AG10803 (cell line): ENCODE measurements at regions not wholly inside any gene's neighbourhood (a gene's known extent, or its start where the extent isn't known, plus 50 kb on each side); places are given as distances from the start of the nearest gene placed in this dataset.

Source experiments
- DNase-seq: peaks from one replicate; pipeline ENCODE4 v3.0.0; 2010; ENCODE audit warnings: low read depth
- H3K4me3 ChIP-seq: 2 replicates; pipeline ENCODE4 v1.5.1; 2011; ENCODE audit warnings: mild to moderate bottlenecking, low read length, control low read depth
- TF ChIP-seq, protein P1 (sequence below): conservative IDR thresholded peaks from 2 replicates; pipeline ENCODE4 v1.5.1; 2011; ENCODE audit warnings: mild to moderate bottlenecking, low read length, control low read depth, inconsistent platforms

DNA sequence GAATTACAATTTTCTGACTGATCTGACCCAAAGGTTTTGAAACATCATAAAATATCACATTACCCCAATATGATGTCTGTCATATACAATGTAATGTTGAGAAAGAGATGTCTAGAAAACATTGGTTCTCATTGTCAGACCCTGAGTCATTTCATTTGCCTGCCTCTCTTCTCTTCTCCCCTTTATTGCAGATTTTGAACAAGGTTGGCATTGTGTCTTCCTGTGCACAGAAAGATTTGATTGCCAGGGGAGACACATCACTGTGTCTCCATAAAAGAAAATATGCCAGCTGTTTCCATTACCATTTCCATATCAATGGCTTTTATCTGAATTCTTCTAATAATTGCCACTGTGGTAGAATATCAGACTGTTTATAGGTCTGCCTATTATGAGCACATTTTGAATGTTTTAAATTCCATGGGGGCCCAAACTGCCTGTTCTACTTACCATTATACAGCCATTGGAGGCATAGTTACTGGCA is 65.6 kb downstream of the IFI44 start:
- TF ChIP-seq, protein P1, sequence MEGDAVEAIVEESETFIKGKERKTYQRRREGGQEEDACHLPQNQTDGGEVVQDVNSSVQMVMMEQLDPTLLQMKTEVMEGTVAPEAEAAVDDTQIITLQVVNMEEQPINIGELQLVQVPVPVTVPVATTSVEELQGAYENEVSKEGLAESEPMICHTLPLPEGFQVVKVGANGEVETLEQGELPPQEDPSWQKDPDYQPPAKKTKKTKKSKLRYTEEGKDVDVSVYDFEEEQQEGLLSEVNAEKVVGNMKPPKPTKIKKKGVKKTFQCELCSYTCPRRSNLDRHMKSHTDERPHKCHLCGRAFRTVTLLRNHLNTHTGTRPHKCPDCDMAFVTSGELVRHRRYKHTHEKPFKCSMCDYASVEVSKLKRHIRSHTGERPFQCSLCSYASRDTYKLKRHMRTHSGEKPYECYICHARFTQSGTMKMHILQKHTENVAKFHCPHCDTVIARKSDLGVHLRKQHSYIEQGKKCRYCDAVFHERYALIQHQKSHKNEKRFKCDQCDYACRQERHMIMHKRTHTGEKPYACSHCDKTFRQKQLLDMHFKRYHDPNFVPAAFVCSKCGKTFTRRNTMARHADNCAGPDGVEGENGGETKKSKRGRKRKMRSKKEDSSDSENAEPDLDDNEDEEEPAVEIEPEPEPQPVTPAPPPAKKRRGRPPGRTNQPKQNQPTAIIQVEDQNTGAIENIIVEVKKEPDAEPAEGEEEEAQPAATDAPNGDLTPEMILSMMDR = no peak
- DNase-seq = peak; percentile 74
- H3K4me3 ChIP-seq = no peak overlapping the region

DNA sequence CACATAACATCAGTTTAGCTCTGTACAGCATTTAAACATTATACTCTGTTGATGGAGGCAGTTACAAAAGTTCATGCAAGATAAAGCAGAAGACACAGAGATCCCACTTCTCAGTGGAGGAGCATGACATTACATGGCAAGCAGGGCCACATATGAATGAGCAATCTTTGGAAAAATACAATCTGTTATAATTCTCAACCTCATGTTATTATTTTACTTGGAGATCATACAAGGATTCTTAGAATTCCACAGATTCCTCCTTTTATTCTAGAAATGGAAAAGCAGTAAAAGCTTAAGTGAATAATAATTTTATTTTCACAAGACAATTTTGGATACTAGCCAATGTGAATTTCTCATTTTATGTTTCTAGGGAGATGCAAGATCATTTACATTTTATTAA is 66.6 kb downstream of the IFI44 start:
- peak; percentile 81 for DNase-seq
- H3K4me3 ChIP-seq = no peak overlapping the region
- TF ChIP-seq, protein P1 = no peak

DNA sequence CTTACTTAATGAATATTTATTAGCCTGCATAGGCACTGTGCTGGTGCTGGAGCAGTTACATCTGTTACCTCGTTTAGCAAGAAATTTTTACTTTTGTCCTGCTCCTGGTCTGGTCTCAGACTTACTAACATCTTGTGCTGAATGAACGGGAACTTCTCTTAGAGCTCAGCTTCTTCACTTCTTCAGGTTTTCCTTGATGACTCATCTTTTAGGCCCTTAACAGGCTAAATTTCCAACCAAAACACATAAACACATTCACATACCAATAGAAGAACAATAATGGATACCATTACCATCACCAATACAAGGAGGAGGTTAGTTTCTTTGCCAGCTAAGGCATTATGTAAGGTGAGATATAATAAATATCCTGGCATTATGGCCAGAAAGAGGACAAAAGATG is 68.9 kb downstream of the IFI44 start:
- TF ChIP-seq, protein P1 = no peak
- peak; percentile 42 for DNase-seq

DNA sequence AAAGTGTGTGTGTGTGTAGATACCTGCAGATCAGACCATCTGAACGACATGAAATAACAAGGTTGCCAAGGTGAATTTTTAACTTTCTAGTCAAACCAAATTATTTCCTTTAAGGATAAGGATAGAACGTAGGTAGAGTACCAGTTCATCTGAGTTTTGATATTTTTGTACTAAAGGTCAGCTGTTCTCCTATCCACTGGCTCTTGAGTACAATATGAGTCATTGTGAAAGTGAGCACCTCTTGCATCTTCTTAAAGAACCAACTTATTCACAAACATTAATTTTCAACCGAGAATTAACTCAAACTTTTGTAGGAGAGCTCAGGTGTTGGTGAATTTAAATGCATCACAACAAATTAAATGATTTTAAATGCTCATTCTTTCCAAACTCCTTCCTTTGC is 71.5 kb downstream of the IFI44 start:
- DNase-seq = no peak
- no peak overlapping the region for H3K4me3 ChIP-seq
- TF ChIP-seq, protein P1 = no peak

More for the DNA sequence above, 68.9 kb downstream of the IFI44 start:
- H3K4me3 ChIP-seq = no peak overlapping the region

DNA sequence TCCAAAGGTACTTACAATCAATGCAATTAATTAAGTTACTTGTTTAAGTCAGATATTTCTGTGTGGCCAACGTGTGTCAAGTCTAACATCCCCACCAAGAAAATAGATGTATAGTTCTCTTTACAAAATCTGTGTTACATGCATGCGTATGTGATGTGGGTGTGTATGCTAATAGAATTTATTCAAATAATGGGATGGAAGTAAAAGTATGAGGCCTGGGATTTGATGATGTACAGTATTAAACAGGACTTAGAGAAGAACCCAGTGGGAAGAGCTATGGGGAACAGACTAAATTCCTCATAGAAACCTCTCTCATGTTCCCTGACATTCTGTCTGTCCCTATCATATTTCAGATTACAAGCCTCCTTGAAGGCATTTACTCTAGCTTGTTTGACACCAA is 72.5 kb downstream of the IFI44 start:
- TF ChIP-seq, protein P1 = no peak
- no peak overlapping the region for H3K4me3 ChIP-seq
- DNase-seq = no peak

DNA sequence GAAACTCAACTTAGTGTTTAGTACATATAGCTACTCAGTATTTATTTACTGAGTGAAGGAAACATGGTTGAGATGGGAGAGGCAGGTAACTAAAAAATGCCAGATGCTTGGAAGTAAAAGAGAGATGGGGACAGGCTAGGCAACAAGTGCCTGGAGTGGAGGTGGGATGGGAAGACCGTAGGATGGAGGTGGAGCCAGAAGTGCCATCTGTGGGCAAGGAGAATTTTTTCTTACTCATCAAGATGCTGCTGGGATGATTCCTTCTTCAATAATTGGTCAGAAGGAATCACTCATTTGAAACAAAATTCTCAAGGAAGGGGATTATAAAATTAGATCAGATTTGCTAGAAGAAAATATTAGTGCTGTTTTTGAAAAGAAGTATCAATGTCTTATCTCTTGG is 72.9 kb downstream of the IFI44 start:
- H3K4me3 ChIP-seq = no peak overlapping the region
- DNase-seq = peak; percentile 73
- TF ChIP-seq, protein P1 = no peak

DNA sequence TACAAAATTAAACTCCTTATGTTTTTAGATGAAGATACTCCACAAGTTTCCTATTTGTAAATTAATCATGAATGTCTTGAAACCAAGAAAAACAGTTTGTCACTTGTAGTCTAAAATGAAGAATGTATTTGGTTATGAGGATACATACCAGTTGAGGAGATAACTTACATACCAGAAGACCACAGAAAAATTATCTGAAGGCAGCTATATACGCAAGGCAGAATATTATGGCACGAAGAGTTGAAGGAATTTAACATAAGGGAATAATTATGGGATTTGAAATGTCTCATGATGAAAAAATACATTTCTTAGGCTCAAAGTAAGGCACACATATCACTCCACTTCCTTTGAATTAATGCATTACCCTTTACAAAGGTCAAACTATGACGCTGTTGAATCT is 73.3 kb downstream of the IFI44 start:
- peak; percentile 92 for DNase-seq
- TF ChIP-seq, protein P1 = no peak
- no peak overlapping the region for H3K4me3 ChIP-seq
